OCI-LY7 (cell line): ENCODE measurements at regions not wholly inside any gene's neighbourhood (a gene's known extent, or its start where the extent isn't known, plus 50 kb on each side); places are given as distances from the start of the nearest gene placed in this dataset.

ENCODE experiments used
- BruUV-seq: library from RNA; stranded (reverse); fragments of 400-500 nt; replicated peaks from 2 replicates; lab custom pipeline; 2021; lab: Mats Ljungman, UMichigan
- CTCF ChIA-PET: fragments of 300-600 bp; sonication (Branson Sonifier 250); formaldehyde crosslinking; loops from one replicate; lab custom pipeline; 2022; ENCODE audit warnings: antibody characterized with exemption; ENCODE audit not compliant: unreplicated experiment; lab: Charles Lee
- POLR2A ChIA-PET: fragments of 300-600 bp; sonication (Branson Sonifier 250); formaldehyde crosslinking; loops from one replicate; lab custom pipeline; 2022; ENCODE audit warnings: antibody characterized with exemption; lab: Charles Lee
- DNase-seq: peaks from one replicate; pipeline ENCODE4 v3.0.0-alpha.2; 2015; ENCODE audit warnings: low spot score
- H2AFZ ChIP-seq: fragments of 200-600 bp; sonication (generic), shearing (Covaris generic); 2 replicates; pipeline ENCODE4 v1.6.1; 2014; ENCODE audit warnings: mild to moderate bottlenecking, antibody characterized with exemption, low read length, moderate library complexity
- H3K27ac ChIP-seq: fragments of 200-600 bp; sonication (generic); 2 replicates; pipeline ENCODE4 v1.5.1; 2014; ENCODE audit warnings: mixed run types, low read depth, mild to moderate bottlenecking, moderate library complexity, low read length, inconsistent platforms; ENCODE audit not compliant: poor library complexity, severe bottlenecking
- H3K36me3 ChIP-seq: fragments of 200-600 bp; sonication (generic); 2 replicates; pipeline ENCODE4 v1.6.1; 2014; ENCODE audit warnings: mild to moderate bottlenecking, antibody characterized with exemption, low read length, moderate library complexity, mixed read lengths; ENCODE audit not compliant: insufficient read depth
- H3K4me1 ChIP-seq: fragments of 200-600 bp; sonication (generic); 2 replicates; pipeline ENCODE4 v1.5.1; 2014; ENCODE audit warnings: mild to moderate bottlenecking, low read length; ENCODE audit not compliant: insufficient read depth, poor library complexity, severe bottlenecking
- H3K4me2 ChIP-seq: fragments of 200-600 bp; sonication (generic); 2 replicates; pipeline ENCODE4 v1.6.1; 2014; ENCODE audit warnings: mild to moderate bottlenecking, low read length
- H3K4me3 ChIP-seq: fragments of 200-600 bp; sonication (generic); 2 replicates; pipeline ENCODE4 v1.5.1; 2014; ENCODE audit warnings: mild to moderate bottlenecking, low read depth, low read length; ENCODE audit not compliant: poor library complexity, severe bottlenecking
- H3K79me2 ChIP-seq: fragments of 200-600 bp; sonication (generic); 2 replicates; pipeline ENCODE4 v1.6.1; 2016; ENCODE audit warnings: low read depth, mild to moderate bottlenecking, low read length, moderate library complexity, mixed read lengths; ENCODE audit not compliant: insufficient read depth
- H3K9me2 ChIP-seq: fragments of 200-600 bp; sonication (generic); 2 replicates; pipeline ENCODE4 v1.6.1; 2016; ENCODE audit warnings: mild to moderate bottlenecking, low read length, mixed read lengths; ENCODE audit not compliant: insufficient read depth
- H3K9me3 ChIP-seq: fragments of 200-600 bp; sonication (generic); 2 replicates; pipeline ENCODE4 v1.6.1; 2014; ENCODE audit warnings: mild to moderate bottlenecking, mixed run types, low read length, mixed read lengths
- H4K20me1 ChIP-seq: fragments of 200-600 bp; sonication (generic); 2 replicates; pipeline ENCODE4 v1.6.1; 2014; ENCODE audit warnings: mild to moderate bottlenecking, antibody characterized with exemption, low read length, moderate library complexity, mixed read lengths; ENCODE audit not compliant: insufficient read depth
- EZH2phosphoT487 ChIP-seq: fragments of 200-600 bp; sonication (generic); IDR thresholded peaks from 2 replicates; pipeline ENCODE4 v1.6.1; 2018; ENCODE audit warnings: low read depth, borderline replicate concordance, mild to moderate bottlenecking, mixed run types, antibody characterized with exemption, low read length, moderate library complexity, mixed read lengths
- intact Hi-C: fragments of 100-400 bp; cut with micrococcal nuclease; formaldehyde crosslinking; loops from one replicate; pipeline ENCODE4 v1.10.0; 2022; ENCODE audit not compliant: unreplicated experiment
- TF ChIP-seq, protein P1 (sequence below): fragments of 200-600 bp; sonication (generic); conservative IDR thresholded peaks from 2 replicates; pipeline ENCODE4 v1.5.1; 2014; ENCODE audit warnings: mild to moderate bottlenecking, antibody characterized with exemption, low read length, moderate library complexity, mixed read lengths

DNA sequence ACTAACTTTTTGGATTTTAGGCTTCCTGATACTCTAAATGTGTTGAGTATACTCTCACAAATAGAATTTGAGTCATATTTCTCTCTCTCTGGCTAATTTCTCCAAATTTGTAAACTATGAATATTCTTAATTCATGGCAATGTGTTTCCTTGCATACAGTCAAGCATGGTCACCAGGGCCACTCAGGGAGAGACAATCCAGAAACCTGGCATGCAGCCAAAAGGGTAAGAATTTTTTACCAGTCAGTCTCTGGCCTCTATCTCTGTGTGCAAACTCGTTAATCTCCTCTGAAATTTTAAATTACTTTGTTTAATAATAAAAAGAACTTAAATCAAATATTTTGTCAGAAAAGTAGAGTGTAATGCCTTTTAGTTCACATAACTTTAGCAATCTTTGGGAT lies 179.8 kb downstream of the OR13H1 start:
- Histone ChIP-seq H3K9me2 (no peaks in the 10 kb centered on the region), H3K4me3 (no peak overlapping the region), H3K79me2 (no peaks in the 10 kb centered on the region), H2AFZ (no peak overlapping the region), H3K27ac (no peak overlapping the region), H3K4me2 (no peak overlapping the region), H3K36me3 (no peaks in the 10 kb centered on the region), H3K9me3 (no peaks in the 10 kb centered on the region), H4K20me1 (no peaks in the 10 kb centered on the region), H3K4me1 (no peaks in the 10 kb centered on the region)
- POLR2A ChIA-PET: interaction anchor here (0.7 kb wide), 1 partner anchor 1705 kb away, joined by 3 read pairs; no protein-coding TSS in a partner anchor
- TF ChIP-seq, protein P1, sequence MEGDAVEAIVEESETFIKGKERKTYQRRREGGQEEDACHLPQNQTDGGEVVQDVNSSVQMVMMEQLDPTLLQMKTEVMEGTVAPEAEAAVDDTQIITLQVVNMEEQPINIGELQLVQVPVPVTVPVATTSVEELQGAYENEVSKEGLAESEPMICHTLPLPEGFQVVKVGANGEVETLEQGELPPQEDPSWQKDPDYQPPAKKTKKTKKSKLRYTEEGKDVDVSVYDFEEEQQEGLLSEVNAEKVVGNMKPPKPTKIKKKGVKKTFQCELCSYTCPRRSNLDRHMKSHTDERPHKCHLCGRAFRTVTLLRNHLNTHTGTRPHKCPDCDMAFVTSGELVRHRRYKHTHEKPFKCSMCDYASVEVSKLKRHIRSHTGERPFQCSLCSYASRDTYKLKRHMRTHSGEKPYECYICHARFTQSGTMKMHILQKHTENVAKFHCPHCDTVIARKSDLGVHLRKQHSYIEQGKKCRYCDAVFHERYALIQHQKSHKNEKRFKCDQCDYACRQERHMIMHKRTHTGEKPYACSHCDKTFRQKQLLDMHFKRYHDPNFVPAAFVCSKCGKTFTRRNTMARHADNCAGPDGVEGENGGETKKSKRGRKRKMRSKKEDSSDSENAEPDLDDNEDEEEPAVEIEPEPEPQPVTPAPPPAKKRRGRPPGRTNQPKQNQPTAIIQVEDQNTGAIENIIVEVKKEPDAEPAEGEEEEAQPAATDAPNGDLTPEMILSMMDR: no peak
- TF ChIP-seq EZH2phosphoT487: no peak
- no peak for DNase-seq
- CTCF ChIA-PET: no interaction called here
- no TSS peak for BruUV-seq
- intact Hi-C loops: no loop called here

DNA sequence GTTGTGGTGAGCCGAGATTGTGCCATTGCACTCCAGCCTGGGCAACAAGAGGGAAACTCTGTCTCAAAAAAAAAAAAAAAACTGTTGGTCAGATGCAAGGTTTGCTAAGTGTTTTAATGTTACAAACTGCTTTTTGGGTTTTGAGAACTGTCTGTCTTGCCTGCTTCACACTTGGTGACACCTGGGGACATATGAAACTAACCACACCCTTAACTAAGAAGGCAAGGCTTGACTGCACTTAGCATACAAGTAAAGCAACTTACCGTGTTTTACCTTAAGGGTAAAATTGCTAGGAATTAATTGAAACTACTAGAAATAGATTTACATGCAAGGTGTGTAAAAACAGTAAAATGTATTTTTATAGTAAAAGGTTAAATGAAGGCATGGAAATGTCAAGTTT lies 180.4 kb downstream of the OR13H1 start:
- CTCF ChIA-PET: no interaction called here
- POLR2A ChIA-PET: no interaction called here

DNA sequence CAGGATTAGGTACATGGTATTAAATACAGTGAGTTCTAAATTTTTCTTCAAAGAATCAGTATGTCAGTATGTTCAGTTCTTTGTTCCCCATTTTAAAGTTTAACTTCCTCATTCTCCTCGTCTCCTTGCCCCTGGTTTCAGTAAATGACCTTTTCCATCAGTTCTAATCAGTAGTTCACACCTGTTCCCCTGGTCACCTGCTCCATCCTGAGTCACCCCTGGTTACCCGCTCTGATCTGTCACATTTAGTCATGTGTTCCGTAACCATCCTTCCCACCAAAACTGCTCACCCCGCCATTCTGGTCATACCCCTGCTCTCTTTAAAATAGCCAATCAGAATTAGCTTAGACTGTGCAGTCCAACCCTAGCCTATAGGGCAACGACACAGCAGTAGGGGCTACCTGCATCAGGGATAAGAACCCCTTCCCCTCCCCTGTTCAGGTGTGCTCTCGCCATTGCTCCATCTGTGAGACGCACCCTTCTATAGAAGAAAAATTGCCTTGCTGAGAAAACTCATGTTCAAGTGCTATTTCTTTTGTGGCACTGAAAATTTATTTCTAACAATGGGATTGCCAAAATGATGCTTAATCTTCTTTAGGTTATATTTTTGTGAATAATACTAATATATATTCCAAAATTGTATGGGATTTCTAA lies 181.3 kb downstream of the OR13H1 start:
- Histone ChIP-seq H2AFZ (no peak overlapping the region), H3K79me2 (no peaks in the 10 kb centered on the region), H3K36me3 (no peaks in the 10 kb centered on the region), H4K20me1 (no peaks in the 10 kb centered on the region), H3K4me2 (no peak overlapping the region), H3K27ac (no peak overlapping the region), H3K4me1 (no peaks in the 10 kb centered on the region), H3K9me2 (no peaks in the 10 kb centered on the region), H3K9me3 (no peaks in the 10 kb centered on the region), H3K4me3 (no peak overlapping the region)
- DNase-seq: no peak
- TF ChIP-seq EZH2phosphoT487: no peak
- TF ChIP-seq, protein P1: no peak
- no TSS peak for BruUV-seq
- CTCF ChIA-PET: no interaction called here
- intact Hi-C loops: no loop called here
- POLR2A ChIA-PET: no interaction called here

More for the DNA sequence above, 180.4 kb downstream of the OR13H1 start:
- DNase-seq: no peak
- intact Hi-C loops: no loop called here
- H3K9me3 ChIP-seq: no peaks in the 10 kb centered on the region
- TF ChIP-seq, protein P1: no peak
- no peak for TF ChIP-seq EZH2phosphoT487
- no peaks in the 10 kb centered on the region for H4K20me1 ChIP-seq
- no peak overlapping the region for H2AFZ ChIP-seq
- H3K4me2 ChIP-seq: no peak overlapping the region
- H3K27ac ChIP-seq: no peak overlapping the region
- H3K9me2 ChIP-seq: no peaks in the 10 kb centered on the region
- H3K4me3 ChIP-seq: no peak overlapping the region
- H3K4me1 ChIP-seq: no peaks in the 10 kb centered on the region
- H3K79me2 ChIP-seq: no peaks in the 10 kb centered on the region
- BruUV-seq: no TSS peak
- H3K36me3 ChIP-seq: no peaks in the 10 kb centered on the region
